Esophagus muscularis mucosa (tissue), 3 donors: ENCODE measurements at regions not wholly inside any gene's neighbourhood (a gene's known extent, or its start where the extent isn't known, plus 50 kb on each side); places are given as distances from the start of the nearest gene placed in this dataset.

Experiments
- CTCF ChIP-seq, 3 experiments: fragments of 200-600 bp in 2 of 3; fragments of 450-650 bp in 1 of 3; sonication (generic) in 2 of 3; IDR thresholded peaks; one replicate each; pipeline ENCODE4 v1.5.1; 2017 to 2019; ENCODE audit warnings: antibody characterized with exemption in 3 of 3, mild to moderate bottlenecking in 2 of 3, moderate library complexity in 1 of 3
- POLR2AphosphoS5 ChIP-seq, 2 donors: sonication (generic); formaldehyde crosslinking; IDR thresholded peaks; one replicate each; pipeline ENCODE4 v1.6.1; 2017; ENCODE audit warnings: antibody characterized with exemption in 2 of 2

GRCh38 chr4:54852054-54852453 is 194.3 kb downstream of the KIT start:
- no peak for TF ChIP-seq POLR2AphosphoS5 (IDR thresholded peaks at IDR 0.05)
- TF ChIP-seq CTCF (IDR thresholded peaks at IDR 0.05): no peak
